OCI-LY1 (cell line): ENCODE measurements at regions not wholly inside any gene's neighbourhood (a gene's known extent, or its start where the extent isn't known, plus 50 kb on each side); places are given as distances from the start of the nearest gene placed in this dataset.

Source experiments
- H2AFZ ChIP-seq: fragments of 200-600 bp; sonication (generic), shearing (Covaris generic); 2 replicates; pipeline ENCODE4 v1.6.0; 2014; ENCODE audit warnings: antibody characterized with exemption, mild to moderate bottlenecking, low read length
- H3F3A ChIP-seq: fragments of 200-600 bp; sonication (generic), shearing (Covaris generic); 2 replicates; pipeline ENCODE4 v1.6.0; 2014; ENCODE audit warnings: mild to moderate bottlenecking, antibody characterized with exemption, low read length, moderate library complexity; ENCODE audit not compliant: insufficient read depth
- H3K27ac ChIP-seq: fragments of 200-600 bp; sonication (generic); 2 replicates; pipeline ENCODE4 v1.5.1; 2014; ENCODE audit warnings: low read length, mixed run types, mild to moderate bottlenecking, low read depth; ENCODE audit not compliant: poor library complexity, severe bottlenecking
- H3K27me3 ChIP-seq: fragments of 200-600 bp; sonication (generic); 2 replicates; pipeline ENCODE4 v1.6.0; 2014; ENCODE audit warnings: antibody characterized with exemption, mild to moderate bottlenecking, low read length, moderate library complexity; ENCODE audit not compliant: insufficient read depth
- H3K36me3 ChIP-seq: fragments of 200-600 bp; sonication (generic); 2 replicates; pipeline ENCODE4 v1.6.1; 2014; ENCODE audit warnings: mild to moderate bottlenecking, antibody characterized with exemption, low read length, moderate library complexity, mixed read lengths; ENCODE audit not compliant: insufficient read depth
- H3K4me1 ChIP-seq: fragments of 200-600 bp; sonication (generic); 2 replicates; pipeline ENCODE4 v1.5.1; 2014; ENCODE audit warnings: mild to moderate bottlenecking, low read length, moderate library complexity; ENCODE audit not compliant: insufficient read depth, severe bottlenecking
- H3K4me2 ChIP-seq: fragments of 200-600 bp; sonication (generic), shearing (Covaris generic); 2 replicates; pipeline ENCODE4 v1.6.1; 2014; ENCODE audit warnings: low read length
- H3K4me3 ChIP-seq: fragments of 200-600 bp; sonication (generic); 2 replicates; pipeline ENCODE4 v1.5.1; 2014; ENCODE audit warnings: low read length, low read depth, mild to moderate bottlenecking, mixed read lengths; ENCODE audit not compliant: poor library complexity, severe bottlenecking
- H3K79me2 ChIP-seq: fragments of 200-600 bp; shearing (Covaris generic); 2 replicates; pipeline ENCODE4 v1.6.1; 2016; ENCODE audit warnings: mixed run types, low read length, mixed read lengths; ENCODE audit not compliant: insufficient read depth
- H3K9ac ChIP-seq: fragments of 200-600 bp; sonication (generic), shearing (Covaris generic); 2 replicates; pipeline ENCODE4 v1.6.1; 2014; ENCODE audit warnings: mild to moderate bottlenecking, low read length, mixed read lengths
- H3K9me2 ChIP-seq: fragments of 200-600 bp; sonication (generic), shearing (Covaris generic); 2 replicates; pipeline ENCODE4 v1.6.1; 2014; ENCODE audit warnings: low read depth, mild to moderate bottlenecking, low read length, mixed read lengths
- H3K9me3 ChIP-seq: fragments of 200-600 bp; shearing (Covaris generic); 2 replicates; pipeline ENCODE4 v1.6.1; 2014; ENCODE audit warnings: low read length, mixed read lengths
- H4K20me1 ChIP-seq: fragments of 200-600 bp; sonication (generic), shearing (Covaris generic); 2 replicates; pipeline ENCODE4 v1.6.0; 2016; ENCODE audit warnings: mild to moderate bottlenecking, low read length; ENCODE audit not compliant: insufficient read depth
- CTCF ChIP-seq: fragments of 200-600 bp; sonication (generic), shearing (Covaris generic); IDR thresholded peaks from 2 replicates; pipeline ENCODE4 v1.5.1; 2017; ENCODE audit warnings: mild to moderate bottlenecking, antibody characterized with exemption, low read length, moderate library complexity, mixed read lengths
- EZH2 ChIP-seq: fragments of 200-600 bp; sonication (generic), shearing (Covaris generic); IDR thresholded peaks from 2 replicates; pipeline ENCODE4 v1.8.0; 2017; ENCODE audit warnings: borderline replicate concordance, mixed run types, mild to moderate bottlenecking, antibody characterized with exemption, low read length, moderate library complexity, mixed read lengths

GRCh38 chr13:63540061-63540460 lies 2124.4 kb upstream of the PCDH20 start:
- TF ChIP-seq CTCF (no peak), EZH2 (no peak)
- Histone ChIP-seq H4K20me1 (no peaks in the 10 kb centered on the region), H3K4me1 (no peaks in the 10 kb centered on the region), H3K27me3 (no peaks in the 10 kb centered on the region), H3K79me2 (no peaks in the 10 kb centered on the region), H2AFZ (no peak overlapping the region), H3K4me3 (no peak overlapping the region), H3K36me3 (no peaks in the 10 kb centered on the region), H3K4me2 (no peak overlapping the region), H3K9ac (no peak overlapping the region), H3F3A (no peaks in the 10 kb centered on the region), H3K9me2 (no peaks in the 10 kb centered on the region), H3K27ac (no peak overlapping the region), H3K9me3 (no peaks in the 10 kb centered on the region)

GRCh38 chr13:63517371-63517770 lies 2101.7 kb upstream of the PCDH20 start:
- no peaks in the 10 kb centered on the region for H3K9me2 ChIP-seq
- no peaks in the 10 kb centered on the region for H4K20me1 ChIP-seq
- no peaks in the 10 kb centered on the region for H3K79me2 ChIP-seq
- H3K36me3 ChIP-seq, result no peaks in the 10 kb centered on the region
- no peaks in the 10 kb centered on the region for H3F3A ChIP-seq
- no peaks in the 10 kb centered on the region for H3K4me1 ChIP-seq
- no peak overlapping the region for H3K4me2 ChIP-seq
- no peak overlapping the region for H2AFZ ChIP-seq
- TF ChIP-seq CTCF, result no peak
- TF ChIP-seq EZH2, result no peak
- no peak overlapping the region for H3K4me3 ChIP-seq
- H3K27me3 ChIP-seq, result no peaks in the 10 kb centered on the region
- H3K27ac ChIP-seq, result no peak overlapping the region
- no peak overlapping the region for H3K9ac ChIP-seq
- H3K9me3 ChIP-seq, result no peaks in the 10 kb centered on the region

GRCh38 chr13:63516124-63516523 lies 2100.5 kb upstream of the PCDH20 start:
- H4K20me1 ChIP-seq, result no peaks in the 10 kb centered on the region
- H2AFZ ChIP-seq, result no peak overlapping the region
- H3K9ac ChIP-seq, result no peak overlapping the region
- no peaks in the 10 kb centered on the region for H3K27me3 ChIP-seq
- H3K27ac ChIP-seq, result no peak overlapping the region
- H3K4me1 ChIP-seq, result no peaks in the 10 kb centered on the region
- no peaks in the 10 kb centered on the region for H3F3A ChIP-seq
- H3K4me2 ChIP-seq, result no peak overlapping the region
- TF ChIP-seq CTCF, result no peak
- TF ChIP-seq EZH2, result no peak
- no peak overlapping the region for H3K4me3 ChIP-seq
- no peaks in the 10 kb centered on the region for H3K36me3 ChIP-seq
- no peaks in the 10 kb centered on the region for H3K9me2 ChIP-seq
- no peaks in the 10 kb centered on the region for H3K79me2 ChIP-seq
- H3K9me3 ChIP-seq, result no peaks in the 10 kb centered on the region
